Natural killer cell (primary cell): ENCODE measurements at regions not wholly inside any gene's neighbourhood (a gene's known extent, or its start where the extent isn't known, plus 50 kb on each side); places are given as distances from the start of the nearest gene placed in this dataset.

Source experiments
- ATAC-seq, 3 donors: fragments of 150-1000 bp in 2 of 3; fragments of 200-7000 bp in 1 of 3; cut with Tn5 transposase; 1 replicate in 1 of 3; 2 replicates in 2 of 3; pipeline ENCODE4 v1.10.0; 2021; ENCODE audit warnings: mild to moderate bottlenecking in 2 of 3, moderate library complexity in 2 of 3
- DNase-seq, 2 donors: peaks; one replicate each; pipeline versions ENCODE4 v3.0.0 to v3.0.0-alpha.2; 2013 to 2021; ENCODE audit warnings: mixed read lengths in 1 of 2
- H3K27ac ChIP-seq: one replicate; pipeline ENCODE4 v1.5.1; 2013; ENCODE audit warnings: mild to moderate bottlenecking, low read length
- H3K27me3 ChIP-seq: one replicate; pipeline ENCODE4 v1.6.1; 2013; ENCODE audit warnings: low read length; ENCODE audit not compliant: control insufficient read depth, insufficient read depth
- H3K36me3 ChIP-seq: one replicate; pipeline ENCODE4 v1.6.1; 2013; ENCODE audit warnings: low read length; ENCODE audit not compliant: control insufficient read depth, insufficient read depth
- H3K4me1 ChIP-seq: one replicate; pipeline ENCODE4 v1.6.1; 2013; ENCODE audit warnings: low read length; ENCODE audit not compliant: control insufficient read depth, insufficient read depth
- H3K4me3 ChIP-seq: one replicate; pipeline ENCODE4 v1.5.1; 2013; ENCODE audit warnings: low read length
- H3K9me3 ChIP-seq: one replicate; pipeline ENCODE4 v1.6.1; 2013; ENCODE audit warnings: low read length; ENCODE audit not compliant: control insufficient read depth, insufficient read depth
- H3K27ac Mint-ChIP-seq, 2 donors: one replicate each; pipeline ENCODE4 v1.8.0; 2022; ENCODE audit warnings: mild to moderate bottlenecking in 2 of 2, mixed read lengths in 2 of 2, moderate library complexity in 1 of 2
- H3K27me3 Mint-ChIP-seq, 2 donors: one replicate each; pipeline ENCODE4 v1.8.0; 2022; ENCODE audit warnings: low read depth in 2 of 2, mixed read lengths in 2 of 2
- H3K36me3 Mint-ChIP-seq: one replicate; pipeline ENCODE4 v1.8.0; 2022; ENCODE audit warnings: mixed read lengths
- H3K4me1 Mint-ChIP-seq, 2 donors: one replicate each; pipeline ENCODE4 v1.8.0; 2022; ENCODE audit warnings: mixed read lengths in 2 of 2
- H3K4me3 Mint-ChIP-seq: one replicate; pipeline ENCODE4 v1.8.0; 2022; ENCODE audit warnings: mild to moderate bottlenecking, moderate library complexity, mixed read lengths
- H3K9me3 Mint-ChIP-seq, 2 donors: one replicate each; pipeline ENCODE4 v1.8.0; 2022; ENCODE audit warnings: mixed read lengths in 2 of 2
- CTCF ChIP-seq: fragments of 200-600 bp; IDR thresholded peaks from one replicate; pipeline ENCODE4 v1.8.0; 2022; ENCODE audit warnings: antibody characterized with exemption
- whole genome bisulfite sequencing: methylation state at CpG from one replicate; pipeline ENCODE4 v1.1.7; 2013; ENCODE audit warnings: missing lambda C conversion rate; ENCODE audit not compliant: insufficient coverage; 5-methylcytosine and 5-hydroxymethylcytosine counted together
- intact Hi-C: fragments of 100-400 bp; cut with micrococcal nuclease; formaldehyde crosslinking; loops from one replicate; pipeline ENCODE4 v1.14.2; 2022

- ATAC-seq: no peak
- Mint-ChIP-seq H3K27ac (no peak overlapping the region), H3K27me3 (peaks cover 8 to 22% of the 10 kb centered on the region in 2 donors), H3K4me1 (peaks cover 0 to 7% of the 10 kb centered on the region in 2 donors), H3K9me3 (no peaks in the 10 kb centered on the region), H3K36me3 (no peaks in the 10 kb centered on the region), H3K4me3 (no peak overlapping the region)
- no peaks in the 10 kb centered on the region for H3K27me3 ChIP-seq
- no peak overlapping the region for H3K4me3 ChIP-seq
- no peaks in the 10 kb centered on the region for H3K4me1 ChIP-seq
- DNase-seq: peak in 1 of 2 donors; percentile 33
- no peak overlapping the region for H3K27ac ChIP-seq
- intact Hi-C loops: no loop called here
- whole genome bisulfite sequencing: 42% methylated on average over 11 of the region's 11 CpGs
- no peak for TF ChIP-seq CTCF
- no peaks in the 10 kb centered on the region for H3K9me3 ChIP-seq
- no peaks in the 10 kb centered on the region for H3K36me3 ChIP-seq
Measured at GRCh38 chr13:40146611-40147117, 491.2 kb downstream of the COG6 start.

- DNase-seq (peak in 1 of 2 donors; percentile 69), ATAC-seq (peak in 1 of 3 donors; percentile 20)
- Histone ChIP-seq H3K27ac (no peak overlapping the region), H3K27me3 (no peaks in the 10 kb centered on the region), H3K36me3 (no peaks in the 10 kb centered on the region), H3K4me1 (no peaks in the 10 kb centered on the region), H3K4me3 (no peak overlapping the region), H3K9me3 (no peaks in the 10 kb centered on the region)
- WGBS: 86% methylated on average over 4 of the region's 4 CpGs
- Mint-ChIP-seq H3K36me3 (no peaks in the 10 kb centered on the region), H3K27ac (no peak overlapping the region), H3K4me3 (no peak overlapping the region), H3K4me1 (peaks cover 0 to 7% of the 10 kb centered on the region in 2 donors), H3K9me3 (no peaks in the 10 kb centered on the region), H3K27me3 (peaks cover 7% of the 10 kb centered on the region in 2 donors)
- TF ChIP-seq CTCF: no peak
- intact Hi-C loops: no loop called here
Measured at GRCh38 chr13:40148101-40148500, 492.6 kb downstream of the COG6 start.

- no peaks in the 10 kb centered on the region for H3K36me3 ChIP-seq
- no peak for DNase-seq
- no peaks in the 10 kb centered on the region for H3K9me3 Mint-ChIP-seq
- no peaks in the 10 kb centered on the region for H3K9me3 ChIP-seq
- H3K27ac ChIP-seq: no peak overlapping the region
- H3K27me3 ChIP-seq: no peaks in the 10 kb centered on the region
- TF ChIP-seq CTCF: no peak
- H3K27ac Mint-ChIP-seq: no peak overlapping the region
- WGBS: 71% methylated on average over 1 of the region's 1 CpG
- no peak for ATAC-seq
- H3K36me3 Mint-ChIP-seq: no peaks in the 10 kb centered on the region
- H3K4me3 ChIP-seq: no peak overlapping the region
- no peak overlapping the region for H3K4me3 Mint-ChIP-seq
- peaks cover under 1 to 3% of the 10 kb centered on the region in 2 donors for H3K27me3 Mint-ChIP-seq
- intact Hi-C loops: no loop called here
- H3K4me1 ChIP-seq: no peaks in the 10 kb centered on the region
- H3K4me1 Mint-ChIP-seq: peaks cover 0 to 7% of the 10 kb centered on the region in 2 donors
Measured at GRCh38 chr13:40148742-40149141, 493.3 kb downstream of the COG6 start.

- no peak overlapping the region for H3K27ac ChIP-seq
- Mint-ChIP-seq H3K9me3 (no peaks in the 10 kb centered on the region), H3K4me1 (peaks cover 0 to 7% of the 10 kb centered on the region in 2 donors), H3K36me3 (no peaks in the 10 kb centered on the region), H3K27ac (no peak overlapping the region), H3K4me3 (no peak overlapping the region), H3K27me3 (peaks cover 0 to 3% of the 10 kb centered on the region in 2 donors)
- no peaks in the 10 kb centered on the region for H3K9me3 ChIP-seq
- no peak overlapping the region for H3K4me3 ChIP-seq
- intact Hi-C loops: no loop called here
- DNase-seq (no peak), ATAC-seq (no peak)
- TF ChIP-seq CTCF: no peak
- 74% methylated on average over 5 of the region's 6 CpGs for WGBS
- no peaks in the 10 kb centered on the region for H3K36me3 ChIP-seq
- H3K27me3 ChIP-seq: no peaks in the 10 kb centered on the region
- H3K4me1 ChIP-seq: no peaks in the 10 kb centered on the region
Measured at GRCh38 chr13:40149611-40150274, 494.3 kb downstream of the COG6 start.
